ENCODE measurements at regions not wholly inside any gene's neighbourhood (a gene's known extent, or its start where the extent isn't known, plus 50 kb on each side); places are given as distances from the start of the nearest gene placed in this dataset.
A peak's percentile ranks its signal among the peaks of the same experiment; 100 is the strongest.

DNA sequence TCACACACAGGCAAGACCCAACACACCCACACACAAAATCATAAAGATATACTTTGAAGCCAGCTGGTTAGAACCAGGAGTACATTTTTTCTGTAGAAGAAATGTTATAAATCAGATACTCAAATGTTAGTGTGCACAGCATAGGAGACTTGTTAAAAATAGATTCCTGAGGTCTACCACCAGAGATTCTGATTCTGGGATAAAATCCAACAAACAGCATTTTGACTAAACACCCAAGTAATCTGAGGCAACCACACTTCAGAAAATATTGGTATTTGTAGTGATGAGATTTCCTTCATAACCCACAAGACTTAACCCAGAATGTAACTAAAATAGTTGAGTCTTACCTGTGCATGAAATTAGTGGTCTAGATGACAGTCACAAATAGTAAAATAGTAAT lies 301.8 kb downstream of the HNRNPD start:
- DNase-seq = no peak

DNA sequence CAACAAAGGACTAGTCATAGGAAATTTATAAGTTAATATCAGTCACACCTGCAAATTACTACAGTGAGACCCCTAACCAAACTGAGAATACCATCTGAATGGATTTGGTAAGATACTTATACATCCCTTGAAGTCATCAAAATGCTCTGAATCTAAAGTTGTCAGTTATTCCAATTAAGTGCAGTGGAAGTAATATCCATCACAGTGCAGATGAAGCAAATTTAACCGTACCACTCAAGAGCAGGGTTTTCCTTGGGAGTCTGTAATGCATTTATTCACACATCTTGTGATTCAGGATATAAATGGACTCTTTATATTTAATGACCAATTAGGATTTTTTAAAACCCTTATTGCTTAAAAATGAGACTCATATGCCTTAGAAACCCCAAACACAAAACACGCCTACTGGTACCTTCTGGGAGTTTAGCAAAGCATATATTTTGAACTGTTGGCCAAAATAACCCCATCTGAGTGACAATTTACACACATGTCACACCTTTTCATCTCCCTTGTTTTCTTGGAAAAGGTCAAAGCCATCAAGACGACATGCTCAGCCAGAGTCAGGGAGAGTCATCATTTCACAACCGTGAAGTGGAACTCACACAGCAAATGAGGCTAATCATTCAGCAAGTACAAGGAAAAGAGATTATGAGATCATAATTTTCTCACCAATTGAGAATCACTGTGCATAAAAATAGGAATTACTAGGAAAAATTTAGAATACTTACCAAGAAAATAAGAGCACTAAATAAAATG lies 303.7 kb downstream of the HNRNPD start:
- no peak for DNase-seq

DNA sequence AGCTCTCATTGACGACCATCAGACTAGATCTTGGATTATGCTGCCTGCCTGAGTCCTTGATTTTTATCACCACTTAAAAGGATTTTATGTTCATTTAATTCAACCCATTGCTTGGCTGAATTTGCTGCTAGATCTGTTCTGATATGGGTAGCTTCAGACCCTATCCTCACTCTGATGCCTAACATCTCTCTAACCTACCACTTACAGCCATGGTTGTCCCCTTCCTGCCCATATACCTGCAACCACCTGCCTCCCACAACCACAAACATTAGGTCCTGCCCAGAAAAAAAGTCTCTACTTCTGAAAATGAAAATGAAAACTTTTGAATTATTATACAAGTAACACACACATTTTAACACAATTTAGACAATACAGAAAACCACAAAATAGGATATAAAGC lies 310.8 kb downstream of the HNRNPD start:
- no peak for DNase-seq

DNA sequence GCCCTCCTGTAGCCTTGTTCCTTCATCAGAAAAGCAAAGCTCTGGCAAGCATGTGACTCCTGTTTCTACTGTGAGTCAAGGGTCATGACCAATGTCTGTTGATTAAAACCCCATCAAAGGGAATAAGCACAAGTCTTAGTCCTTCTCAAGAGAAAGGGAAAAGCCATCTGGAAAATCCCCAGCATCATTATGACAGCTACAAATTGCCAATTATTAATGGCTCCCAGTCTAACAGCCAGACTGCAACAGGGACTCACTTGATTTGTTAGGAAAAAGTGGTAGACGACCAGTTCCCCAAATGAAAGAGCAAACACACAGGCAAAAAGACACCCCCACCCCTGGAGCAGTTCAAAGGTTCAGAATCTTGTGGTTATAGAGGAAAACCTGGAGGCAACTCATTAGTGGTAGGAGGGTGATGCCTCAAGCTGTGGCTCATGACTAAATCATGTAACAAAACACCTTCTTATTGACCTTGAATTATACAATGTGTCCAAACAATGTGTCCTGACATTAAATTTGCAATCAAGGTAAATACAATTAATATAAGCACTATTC lies 315.7 kb downstream of the HNRNPD start:
- DNase-seq = no peak

DNA sequence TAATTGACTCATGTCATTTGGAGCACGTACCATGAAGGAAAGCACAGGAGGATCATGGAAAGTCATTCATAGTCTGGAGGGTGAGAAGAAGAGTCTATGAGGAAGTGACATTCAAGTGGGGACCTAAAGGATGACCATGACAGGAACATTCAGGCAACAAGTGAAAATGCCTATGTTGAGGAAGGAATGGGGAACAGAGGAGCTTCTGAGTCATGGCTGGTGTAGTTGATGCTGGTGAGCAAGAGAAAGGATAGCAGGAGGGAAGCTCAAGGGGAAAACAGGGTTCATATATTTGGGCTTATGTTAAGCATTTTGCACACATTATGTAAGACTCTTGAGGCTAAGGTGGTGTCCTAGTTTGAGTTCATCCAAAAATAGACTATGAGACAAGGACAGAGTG lies 318.6 kb downstream of the HNRNPD start:
- no peak for DNase-seq

DNA sequence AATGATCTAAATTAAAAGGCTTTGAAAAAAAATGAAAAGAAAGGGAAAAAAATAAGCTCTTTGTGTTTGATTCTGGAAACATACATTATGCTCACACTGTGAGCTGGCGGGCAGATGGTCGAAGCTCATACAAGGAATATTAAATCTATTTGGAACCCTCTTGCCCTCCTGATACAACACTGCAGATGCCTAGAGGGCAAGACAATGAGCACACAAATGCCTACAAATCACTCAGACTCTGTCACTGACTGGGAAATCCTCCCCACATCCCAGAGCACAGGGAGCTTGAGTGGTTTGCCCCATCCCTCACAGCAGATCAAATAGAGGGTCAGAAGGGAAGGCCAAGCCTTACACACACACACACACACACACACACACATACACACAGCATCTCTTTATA lies 320.4 kb downstream of the HNRNPD start:
- DNase-seq = no peak

DNA sequence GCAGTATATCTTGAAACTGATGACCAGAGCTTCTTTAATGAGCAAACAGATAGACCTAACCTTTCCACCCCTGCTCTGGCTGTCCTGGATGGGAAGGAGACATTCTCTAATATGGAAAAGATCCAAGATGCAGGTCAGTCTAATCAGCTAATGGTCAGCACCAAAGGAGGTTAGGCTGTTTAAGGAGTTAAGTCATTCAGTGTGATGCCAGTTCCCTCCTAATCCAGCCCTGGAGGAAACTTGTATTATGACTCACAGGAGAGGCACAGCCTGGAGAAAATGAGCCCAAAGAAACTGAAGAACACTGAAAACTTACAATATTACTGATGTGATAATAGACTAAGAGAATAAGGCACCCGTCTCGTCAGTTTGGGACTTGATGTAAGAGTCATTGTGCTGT lies 323.0 kb downstream of the HNRNPD start:
- DNase-seq = no peak

DNA sequence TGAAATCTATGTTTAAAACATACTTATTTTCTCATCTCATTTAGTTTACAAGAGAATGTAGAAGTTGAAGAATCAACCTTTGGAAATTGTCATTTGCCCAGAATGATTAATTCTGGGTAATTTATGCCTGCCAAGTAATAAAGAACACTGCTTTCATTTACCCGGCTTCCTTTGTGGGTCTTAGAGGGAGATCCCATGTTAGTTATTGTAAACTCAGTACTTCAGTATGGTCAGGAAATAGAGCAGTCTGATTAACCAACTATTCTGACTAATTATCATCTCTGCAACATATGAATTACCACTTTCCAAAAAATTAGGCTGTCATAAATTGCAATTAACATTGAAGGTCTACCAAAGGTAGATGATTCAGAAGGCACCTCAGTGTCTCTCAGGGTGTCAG lies 324.5 kb downstream of the HNRNPD start:
- no peak for DNase-seq

DNA sequence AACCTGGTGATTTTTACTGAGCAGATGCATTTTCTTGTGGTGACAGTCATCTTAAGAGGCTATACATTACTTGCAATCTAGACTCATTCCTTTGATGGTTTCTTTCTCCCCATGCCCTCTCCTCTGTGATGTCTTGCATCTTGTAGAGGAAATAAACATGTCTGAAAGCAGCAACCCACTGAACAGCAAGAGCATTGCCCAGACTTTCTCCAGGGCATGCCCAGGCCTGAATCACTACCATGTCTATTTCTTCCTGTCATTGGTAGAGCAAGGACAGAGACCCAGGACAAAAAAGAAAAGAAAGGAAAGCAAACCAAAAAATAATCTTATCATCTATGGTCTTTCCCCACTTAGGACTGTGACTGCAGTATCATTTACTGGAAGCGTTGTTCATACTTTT lies 326.1 kb downstream of the HNRNPD start:
- DNase-seq = no peak

GRCh38 chr4:82046796-82047195 lies 327.0 kb downstream of the HNRNPD start:
- DNase-seq = no peak

- DNase-seq = no peak
Observed at GRCh38 chr4:82045267-82045666, 328.5 kb downstream of the HNRNPD start.

- peak; percentile 24 for DNase-seq
Observed at GRCh38 chr4:82044141-82044993, 329.4 kb downstream of the HNRNPD start.

DNA sequence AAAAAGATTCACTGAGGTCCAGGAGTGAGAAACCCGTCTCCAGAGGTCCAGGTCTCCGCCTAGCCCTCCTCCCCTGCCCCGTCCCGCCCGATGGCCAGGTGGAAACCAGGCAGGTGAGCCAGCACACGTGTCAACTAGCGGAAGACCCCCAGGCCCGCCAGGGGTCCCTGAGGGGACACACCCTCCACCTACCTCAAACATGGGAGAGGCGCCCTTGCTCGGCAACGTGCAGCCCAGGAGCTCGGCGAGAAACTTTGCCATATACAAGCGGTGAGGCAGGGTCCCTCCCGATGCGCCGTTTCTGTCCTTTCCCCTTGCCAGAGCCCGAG lies 330.0 kb downstream of the HNRNPD start:
- no peak for DNase-seq

GRCh38 chr4:82043081-82043808 lies 330.5 kb downstream of the HNRNPD start:
- DNase-seq = peak; percentile 9

- DNase-seq = no peak
Observed at GRCh38 chr4:82042042-82042441, 331.7 kb downstream of the HNRNPD start.

DNA sequence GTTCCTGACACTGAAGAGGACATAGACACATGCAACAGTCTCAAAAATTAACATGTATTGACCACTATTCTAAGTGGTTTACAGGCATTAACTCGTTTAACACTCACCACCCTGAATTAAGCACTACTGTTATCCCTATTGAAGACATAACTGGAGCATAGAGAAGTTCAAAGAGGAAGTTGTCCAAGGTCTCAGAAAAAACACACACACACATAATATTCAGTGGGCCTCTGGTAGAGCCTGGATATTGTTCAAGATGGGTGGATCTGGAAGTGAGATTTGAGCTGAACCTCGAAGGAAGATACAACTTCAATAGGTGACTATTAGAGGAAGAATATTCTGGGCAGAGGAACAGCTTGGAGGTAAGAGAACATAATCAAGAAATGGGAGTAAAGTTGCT lies 334.9 kb downstream of the HNRNPD start:
- DNase-seq = no peak

GRCh38 chr4:82036181-82036580 lies 337.6 kb downstream of the HNRNPD start:
- DNase-seq = no peak

DNA sequence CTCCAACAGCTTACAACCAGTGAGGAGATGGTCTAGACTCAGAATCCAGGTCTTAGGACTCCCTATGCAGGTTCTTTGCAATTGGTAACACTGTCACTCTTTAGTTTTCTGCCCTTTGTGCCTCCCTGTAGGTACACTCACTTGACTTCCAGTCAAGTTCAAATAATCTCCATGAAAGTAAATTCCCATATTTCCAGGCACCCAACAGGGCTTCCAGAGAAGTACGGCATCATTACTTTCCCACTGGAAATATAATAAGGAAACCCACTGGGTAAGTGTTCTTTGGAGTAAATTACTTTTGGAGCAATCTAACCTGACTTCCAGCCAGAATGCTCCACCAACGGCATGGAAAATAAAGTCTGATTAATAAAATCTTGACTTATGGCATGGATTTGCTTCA lies 338.9 kb downstream of the HNRNPD start:
- no peak for DNase-seq

GRCh38 chr4:82033862-82034261 lies 339.9 kb downstream of the HNRNPD start:
- DNase-seq = no peak

- no peak for DNase-seq
Observed at GRCh38 chr4:82031376-82031927, 342.3 kb downstream of the HNRNPD start.

DNA sequence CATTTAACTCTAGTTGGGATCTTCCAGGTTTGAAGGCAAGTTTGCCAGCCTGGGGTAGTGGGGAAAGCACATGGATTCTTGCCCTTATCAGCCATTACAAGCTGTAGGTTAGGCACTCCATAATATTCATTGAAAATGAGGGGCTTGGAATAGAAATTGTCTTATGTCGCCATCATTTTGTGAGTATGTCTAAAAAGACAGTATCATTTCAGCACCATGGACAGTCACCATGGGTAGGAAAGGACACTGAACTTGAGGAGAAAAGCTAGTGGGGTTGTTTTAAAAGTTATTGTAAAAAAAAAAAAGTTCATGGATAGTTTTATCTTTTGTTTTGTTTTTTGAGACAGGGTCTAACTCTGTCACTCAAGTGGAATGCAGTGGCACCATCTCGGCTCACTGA lies 356.1 kb downstream of the HNRNPD start:
- peak; percentile 81 for DNase-seq

GRCh38 chr4:82005158-82005557 lies 368.6 kb downstream of the HNRNPD start:
- DNase-seq = no peak

DNA sequence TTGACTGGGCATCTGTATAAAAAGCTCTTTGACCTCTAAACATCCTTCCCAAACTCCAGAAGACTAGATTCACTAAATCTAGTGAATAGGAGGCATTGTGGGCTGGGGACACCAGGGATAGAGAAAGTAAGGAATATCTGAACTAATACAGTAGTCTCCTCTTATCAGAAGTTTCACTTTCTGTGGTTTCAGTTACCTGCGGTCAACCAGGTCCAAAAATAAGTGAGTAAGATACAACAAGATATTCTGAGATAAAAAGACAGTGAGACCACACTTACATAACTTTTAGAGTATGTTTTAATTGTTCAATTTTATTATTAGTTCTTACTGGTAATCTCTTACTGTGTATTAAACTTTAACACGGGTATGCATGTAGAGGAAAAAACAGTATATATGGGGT lies 376.5 kb downstream of the HNRNPD start:
- DNase-seq = no peak

All from hematopoietic multipotent progenitor cell treated with erythropoietin and hydrocortisone succinate and interleukin-3 and kit ligand, for 6 days (in vitro differentiated cells).